NCI-H1417 treated with DMSO at 0.1 percent for 48 hours (cell line): ENCODE measurements at regions not wholly inside any gene's neighbourhood (a gene's known extent, or its start where the extent isn't known, plus 50 kb on each side); places are given as distances from the start of the nearest gene placed in this dataset.
"Not testable (repeated sequence)": the region's sequence is repeated elsewhere in the genome, so short reads cannot be mapped to it uniquely, and the experiment has no call there.

Source experiments
- DNase-seq: peaks from one replicate; lab custom pipeline; 2025; lab: John Stamatoyannopoulos, UW

GRCh38 chr3:74415731-74416130 lies 198.7 kb downstream of the CNTN3 start:
- no peak for DNase-seq

- DNase-seq: no peak
Measured at GRCh38 chr3:74413547-74414241, 200.8 kb downstream of the CNTN3 start.

- DNase-seq: no peak
Measured at GRCh38 chr3:74410276-74410941, 204.1 kb downstream of the CNTN3 start.

- DNase-seq: no peak
Measured at GRCh38 chr3:74409066-74409465, 205.4 kb downstream of the CNTN3 start.

DNA sequence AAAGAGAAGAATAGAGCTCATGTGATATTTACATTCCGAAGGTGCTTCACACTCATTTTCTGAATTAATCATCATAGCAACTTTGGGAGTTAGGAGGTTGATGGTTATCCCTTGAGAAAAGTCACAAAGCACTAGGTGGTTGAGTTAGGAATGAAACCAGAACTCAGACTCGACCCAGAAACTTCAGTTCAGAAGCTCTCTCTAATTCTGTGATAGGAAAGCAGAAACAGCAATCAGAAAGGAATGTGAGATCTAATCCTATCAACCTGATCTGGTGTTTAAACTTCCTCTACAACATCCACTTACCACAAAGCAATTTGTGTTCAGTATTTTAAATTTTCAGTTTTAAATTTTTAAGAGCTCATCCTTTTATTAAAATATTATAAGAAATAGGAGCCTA lies 211.2 kb downstream of the CNTN3 start:
- no peak for DNase-seq

DNA sequence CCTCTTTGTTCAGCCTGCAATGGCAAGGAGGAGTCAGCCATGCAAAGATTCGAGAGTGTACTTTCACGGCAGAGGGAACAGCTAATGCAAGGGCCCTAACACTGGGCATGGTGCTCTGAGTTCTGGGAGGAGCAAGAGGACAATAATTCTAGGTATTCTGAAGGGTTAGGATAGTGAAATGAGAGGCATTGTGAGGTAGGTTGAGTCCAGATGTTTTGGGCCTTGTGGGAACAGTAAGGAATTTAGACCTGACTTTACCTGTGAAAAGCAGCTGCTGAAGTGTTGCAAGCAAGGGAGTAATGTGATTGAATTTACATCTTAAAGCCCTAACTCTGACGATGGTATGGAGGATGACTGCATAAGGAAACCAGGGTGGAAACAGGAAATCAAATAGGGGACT lies 211.6 kb downstream of the CNTN3 start:
- DNase-seq: no peak

GRCh38 chr3:74393426-74393825 lies 221.0 kb downstream of the CNTN3 start:
- DNase-seq: no peak

DNA sequence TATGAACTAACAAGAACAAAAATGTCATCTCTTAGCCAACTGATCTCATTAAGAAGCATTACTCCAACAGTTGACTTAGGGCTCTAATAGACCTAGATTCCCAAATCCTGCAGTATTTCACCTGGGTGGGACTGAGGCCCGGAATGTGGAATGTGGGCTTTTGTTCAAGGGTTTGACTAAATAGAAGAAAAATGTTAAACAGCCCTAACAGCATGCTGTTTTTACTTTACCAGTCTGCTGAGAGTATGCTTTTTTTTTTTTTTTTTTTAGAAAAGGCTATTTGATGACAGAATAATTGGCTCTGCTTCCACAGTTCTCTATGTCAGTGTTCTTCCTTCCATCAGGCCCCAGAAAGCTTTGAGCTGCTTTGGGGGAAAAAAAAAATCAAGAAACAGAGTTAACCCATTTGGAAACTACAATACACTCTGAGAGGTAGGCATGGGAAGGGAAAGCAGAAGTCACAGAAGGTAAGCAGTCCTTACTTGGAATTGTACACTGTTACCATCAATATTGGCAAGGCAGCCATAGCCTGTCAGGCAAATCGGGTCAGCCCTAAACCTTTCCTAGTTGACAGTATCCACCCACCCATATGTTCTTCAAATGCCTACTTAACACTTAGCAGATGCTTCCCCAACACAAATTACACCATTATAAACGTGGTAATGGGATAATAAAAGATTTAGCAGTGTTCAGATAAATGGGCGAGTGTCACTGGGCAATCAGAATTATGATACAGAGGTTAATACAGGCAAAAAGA lies 224.2 kb downstream of the CNTN3 start:
- no peak for DNase-seq

- DNase-seq: no peak
Measured at GRCh38 chr3:74387111-74387735, 227.2 kb downstream of the CNTN3 start.

DNA sequence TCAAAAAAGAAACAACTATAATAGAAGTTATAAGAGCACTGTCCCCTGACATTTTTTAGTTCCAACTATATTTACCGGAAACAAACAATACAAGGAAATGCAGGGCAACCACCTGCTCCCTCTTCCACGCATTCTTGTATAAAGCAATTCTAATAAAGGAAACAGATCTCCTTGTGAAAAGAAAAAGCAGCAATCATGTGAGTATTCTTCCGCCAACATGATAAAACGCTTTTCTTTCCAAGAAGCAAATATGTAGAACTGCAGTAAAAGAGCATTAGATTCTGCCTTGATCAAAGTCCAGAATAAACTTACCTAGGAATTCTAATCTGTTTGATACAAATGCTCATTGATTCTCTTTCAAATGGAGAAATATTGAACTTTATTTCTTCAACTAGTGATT lies 230.3 kb downstream of the CNTN3 start:
- DNase-seq: no peak

- no peak for DNase-seq
Measured at GRCh38 chr3:74377669-74378068, 236.8 kb downstream of the CNTN3 start.

DNA sequence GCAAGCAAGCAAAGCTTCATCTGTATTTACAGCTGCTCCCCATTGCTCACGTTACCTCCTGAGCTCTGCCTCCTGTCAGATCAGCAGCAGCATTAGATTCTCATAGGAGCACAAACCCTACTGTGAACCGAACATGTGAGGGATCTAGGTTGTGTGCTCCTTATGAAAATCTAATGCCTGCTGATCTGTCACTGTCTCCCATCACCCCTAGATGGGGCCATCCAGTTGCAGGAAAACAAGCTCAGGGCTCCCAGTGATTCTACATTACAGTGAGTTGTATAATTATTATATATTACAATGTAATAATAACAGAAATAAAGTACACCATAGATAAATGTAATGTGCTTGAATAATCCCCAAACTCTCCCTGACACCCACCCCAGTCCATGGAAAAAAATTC lies 238.1 kb downstream of the CNTN3 start:
- DNase-seq: not testable (repeated sequence)

- DNase-seq: no peak
Measured at GRCh38 chr3:74375653-74376052, 238.8 kb downstream of the CNTN3 start.

DNA sequence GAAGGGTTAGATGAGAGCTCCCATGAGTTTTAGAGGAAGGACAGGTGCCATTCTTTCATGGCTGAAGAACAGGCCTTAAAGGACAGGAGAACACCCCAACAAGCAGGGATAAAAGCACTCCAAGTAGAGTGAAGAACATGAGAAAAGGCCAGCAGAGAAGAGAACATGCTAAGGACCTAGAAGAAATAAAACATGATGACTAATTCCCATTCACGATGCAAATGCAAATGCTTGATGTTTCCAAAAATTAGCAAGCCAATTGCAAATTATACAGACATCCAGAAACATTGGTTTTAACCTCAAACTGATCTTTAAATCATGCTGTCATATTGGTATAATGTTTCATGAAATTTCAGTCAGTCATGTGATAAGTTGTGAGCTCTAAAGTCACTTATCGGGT lies 241.7 kb downstream of the CNTN3 start:
- DNase-seq: no peak

DNA sequence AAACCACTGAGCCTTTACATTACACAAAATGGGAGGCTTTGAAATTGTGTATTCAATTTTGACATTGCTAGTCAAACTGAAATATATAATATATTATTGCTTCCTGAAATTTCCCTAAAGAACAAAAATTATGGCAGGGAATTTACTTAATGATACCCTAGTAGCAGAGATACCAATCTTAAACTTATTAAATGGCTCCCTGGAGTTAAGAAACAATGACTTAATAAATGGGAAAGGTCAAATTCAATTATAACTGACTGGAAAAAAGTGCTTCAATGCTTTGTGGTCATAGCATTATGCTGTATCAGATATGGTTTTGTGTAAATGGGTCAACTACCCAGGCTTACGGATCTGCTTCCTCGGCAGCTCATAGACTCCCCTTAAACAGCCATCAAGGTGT lies 244.1 kb downstream of the CNTN3 start:
- no peak for DNase-seq

GRCh38 chr3:74366331-74366730 lies 248.1 kb downstream of the CNTN3 start:
- no peak for DNase-seq

- no peak for DNase-seq
Measured at GRCh38 chr3:74363346-74363745, 251.1 kb downstream of the CNTN3 start.

- DNase-seq: no peak
Measured at GRCh38 chr3:74360406-74360805, 254.1 kb downstream of the CNTN3 start.

DNA sequence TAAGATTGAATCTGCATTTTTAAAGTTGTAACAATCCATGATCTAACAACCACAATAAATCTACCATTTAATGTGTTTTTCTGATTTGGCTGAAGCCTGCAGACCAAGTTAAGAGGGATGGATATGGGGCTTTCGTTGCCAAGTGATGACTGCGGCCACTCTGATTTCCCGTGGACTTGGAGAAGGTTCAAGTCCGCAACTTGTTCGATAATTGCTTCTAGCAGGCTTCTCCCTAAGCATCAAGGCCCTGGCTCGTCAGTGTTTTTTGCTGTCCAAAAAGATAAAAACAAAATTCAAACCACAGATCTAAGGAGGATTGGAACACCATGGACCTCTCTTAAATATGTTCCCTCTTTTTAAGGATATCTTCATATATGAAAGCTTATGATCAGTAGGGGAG lies 256.6 kb downstream of the CNTN3 start:
- no peak for DNase-seq

- DNase-seq: no peak
Measured at GRCh38 chr3:74353039-74353438, 261.4 kb downstream of the CNTN3 start.

- no peak for DNase-seq
Measured at GRCh38 chr3:74352166-74352565, 262.3 kb downstream of the CNTN3 start.

GRCh38 chr3:74351213-74351612 lies 263.2 kb downstream of the CNTN3 start:
- DNase-seq: no peak

GRCh38 chr3:74349015-74349414 lies 265.4 kb downstream of the CNTN3 start:
- no peak for DNase-seq
